ENCODE measurements at regions not wholly inside any gene's neighbourhood (a gene's known extent, or its start where the extent isn't known, plus 50 kb on each side); places are given as distances from the start of the nearest gene placed in this dataset.
"Not testable (repeated sequence)": the region's sequence is repeated elsewhere in the genome, so short reads cannot be mapped to it uniquely, and the experiment has no call there.

- POLR2A ChIA-PET; H3K4me3 ChIP-seq (ENCODE audit: low read depth, low read length): not testable (repeated sequence)
Observed at GRCh38 chr19:14283813-14284520, 78.0 kb upstream of the ADGRL1 start.

GRCh38 chr19:14279270-14279669 is 73.3 kb upstream of the ADGRL1 start:
- POLR2A ChIA-PET; H3K27ac ChIP-seq (ENCODE audit: extremely low read depth, low read depth, low read length); CTCF ChIA-PET: not testable (repeated sequence)

More at GRCh38 chr19:14283813-14284520, 78.0 kb upstream of the ADGRL1 start:
- H3K4me1 ChIP-seq (ENCODE audit: control insufficient read depth, insufficient read depth, low read length); H3K36me3 ChIP-seq (ENCODE audit: control insufficient read depth in 2 of 2, insufficient read depth in 1 of 2, low read length in 2 of 2); H3K9me3 ChIP-seq (ENCODE audit: control insufficient read depth, insufficient read depth, low read depth, low read length); H3K27ac ChIP-seq (ENCODE audit: extremely low read depth, low read depth, low read length); CTCF ChIA-PET: not testable (repeated sequence)
- peak; percentile 57 for TF ChIP-seq GLIS1 (tag by site-specific recombination; IDR thresholded peaks at IDR 0.05)
- TF ChIP-seq ZNF335 (tag by site-specific recombination; conservative IDR thresholded peaks at IDR 0.05), result peak; percentile 60

GRCh38 chr19:14277608-14278007 is 71.6 kb upstream of the ADGRL1 start:
- POLR2A ChIA-PET, result interaction anchor here (0.6 to 2.0 kb wide), 2 partner anchors 25 to 141 kb away, joined by 5 to 8 read pairs; partner anchors contain the start of gene ASF1B
- CTCF ChIA-PET, result interaction anchor here (0.7 kb wide), 1 partner anchor 134 kb away, joined by 3 read pairs; no protein-coding TSS in a partner anchor
- TF ChIP-seq SCRT1 (tag by site-specific recombination; IDR thresholded peaks at IDR 0.05; ENCODE audit: borderline replicate concordance) (no peak), ZNF148 (tag by site-specific recombination; IDR thresholded peaks at IDR 0.05; ENCODE audit: borderline replicate concordance) (no peak), SP3 (tag by site-specific recombination; IDR thresholded peaks at IDR 0.05) (no peak)
- no peaks in the 10 kb centered on the region for H3K9me3 ChIP-seq (ENCODE audit: control insufficient read depth, insufficient read depth, low read depth, low read length)
- no peaks in the 10 kb centered on the region for H3K4me1 ChIP-seq (ENCODE audit: control insufficient read depth, insufficient read depth, low read length)
- H3K4me3 ChIP-seq (ENCODE audit: low read depth, low read length), result no peak overlapping the region
- no peak overlapping the region for H3K27ac ChIP-seq (ENCODE audit: extremely low read depth, low read depth, low read length)
- H3K36me3 ChIP-seq (ENCODE audit: control insufficient read depth in 2 of 2, insufficient read depth in 1 of 2, low read length in 2 of 2), result no peaks in the 10 kb centered on the region

More at GRCh38 chr19:14279270-14279669, 73.3 kb upstream of the ADGRL1 start:
- TF ChIP-seq EGR2 (tag by site-specific recombination; IDR thresholded peaks at IDR 0.05; ENCODE audit: low read depth), result peak; percentile 48; the same call in 1 of the 2 replicates
- TF ChIP-seq ZFHX2 (tag by site-specific recombination; conservative IDR thresholded peaks at IDR 0.05), result 0 out of 2 replicates have a peak, but pooled peaks have one; percentile 18
- peak; percentile 75 for TF ChIP-seq GLIS1 (tag by site-specific recombination; IDR thresholded peaks at IDR 0.05)
- H3K36me3 ChIP-seq (ENCODE audit: control insufficient read depth in 2 of 2, insufficient read depth in 1 of 2, low read length in 2 of 2); H3K4me3 ChIP-seq (ENCODE audit: low read depth, low read length); H3K4me1 ChIP-seq (ENCODE audit: control insufficient read depth, insufficient read depth, low read length); H3K9me3 ChIP-seq (ENCODE audit: control insufficient read depth, insufficient read depth, low read depth, low read length): not testable (repeated sequence)

GRCh38 chr19:14275823-14276222 is 69.9 kb upstream of the ADGRL1 start:
- CTCF ChIA-PET; H3K36me3 ChIP-seq (ENCODE audit: control insufficient read depth in 2 of 2, insufficient read depth in 1 of 2, low read length in 2 of 2); POLR2A ChIA-PET; H3K4me1 ChIP-seq (ENCODE audit: control insufficient read depth, insufficient read depth, low read length); H3K9me3 ChIP-seq (ENCODE audit: control insufficient read depth, insufficient read depth, low read depth, low read length); H3K27ac ChIP-seq (ENCODE audit: extremely low read depth, low read depth, low read length); H3K4me3 ChIP-seq (ENCODE audit: low read depth, low read length): not testable (repeated sequence)

GRCh38 chr19:14272623-14273022 is 66.7 kb upstream of the ADGRL1 start:
- CTCF ChIA-PET, result interaction anchor here (0.6 kb wide), 1 partner anchor 275 kb away, joined by 3 read pairs; no protein-coding TSS in a partner anchor
- POLR2A ChIA-PET, result no interaction called here
- Histone ChIP-seq H3K36me3 (ENCODE audit: control insufficient read depth in 2 of 2, insufficient read depth in 1 of 2, low read length in 2 of 2) (no peaks in the 10 kb centered on the region), H3K4me1 (ENCODE audit: control insufficient read depth, insufficient read depth, low read length) (no peaks in the 10 kb centered on the region), H3K9me3 (ENCODE audit: control insufficient read depth, insufficient read depth, low read depth, low read length) (no peaks in the 10 kb centered on the region), H3K4me3 (ENCODE audit: low read depth, low read length) (no peak overlapping the region), H3K27ac (ENCODE audit: extremely low read depth, low read depth, low read length) (no peak overlapping the region)
- TF ChIP-seq BCL11B (tag by site-specific recombination; IDR thresholded peaks at IDR 0.05; ENCODE audit: low read depth) (no peak), ZNF175 (tag by site-specific recombination; IDR thresholded peaks at IDR 0.05) (no peak), ZNF121 (tag by site-specific recombination; IDR thresholded peaks at IDR 0.05) (no peak), TRIM28 (IDR thresholded peaks at IDR 0.05; ENCODE audit: borderline replicate concordance, low read length) (peak; percentile 49; the same call in 1 of the 2 replicates), ZNF548 (tag by site-specific recombination; IDR thresholded peaks at IDR 0.05) (no peak), RBAK (tag by site-specific recombination; IDR thresholded peaks at IDR 0.05) (peak; percentile 99), ZNF132 (tag by site-specific recombination; IDR thresholded peaks at IDR 0.05; ENCODE audit: borderline replicate concordance) (no peak)

All from HEK293 (cell line).